GM21360 (cell line): ENCODE measurements at regions not wholly inside any gene's neighbourhood (a gene's known extent, or its start where the extent isn't known, plus 50 kb on each side); places are given as distances from the start of the nearest gene placed in this dataset.

Source experiments
- ATAC-seq: cut with Tn5 transposase; IDR thresholded peaks from one replicate; pipeline ENCODE4 v1.9.1; 2021; ENCODE audit warnings: mild to moderate bottlenecking, moderate library complexity; ENCODE audit not compliant: unreplicated experiment

GRCh38 chr5:106749826-106750225 lies 920.9 kb downstream of the EFNA5 start:
- no peak for ATAC-seq

- no peak for ATAC-seq
Observed at GRCh38 chr5:106739127-106739526, 931.6 kb downstream of the EFNA5 start.

GRCh38 chr5:106737111-106737510 lies 933.6 kb downstream of the EFNA5 start:
- no peak for ATAC-seq

- ATAC-seq: no peak
Observed at GRCh38 chr5:106732624-106733023, 938.1 kb downstream of the EFNA5 start.

- no peak for ATAC-seq
Observed at GRCh38 chr5:106730912-106731311, 939.8 kb downstream of the EFNA5 start.

GRCh38 chr5:106730506-106730905 lies 940.2 kb downstream of the EFNA5 start:
- ATAC-seq: no peak

- no peak for ATAC-seq
Observed at GRCh38 chr5:106728208-106728607, 942.5 kb downstream of the EFNA5 start.

GRCh38 chr5:106727071-106727470 lies 943.7 kb downstream of the EFNA5 start:
- ATAC-seq: no peak

GRCh38 chr5:106720367-106720766 lies 950.4 kb downstream of the EFNA5 start:
- no peak for ATAC-seq

- ATAC-seq: no peak
Observed at GRCh38 chr5:106699796-106700195, 970.9 kb downstream of the EFNA5 start.

GRCh38 chr5:106699198-106699597 lies 971.5 kb downstream of the EFNA5 start:
- no peak for ATAC-seq

GRCh38 chr5:106698169-106698568 lies 972.6 kb downstream of the EFNA5 start:
- no peak for ATAC-seq

GRCh38 chr5:106691701-106692100 lies 979.0 kb downstream of the EFNA5 start:
- ATAC-seq: no peak

- no peak for ATAC-seq
Observed at GRCh38 chr5:106690585-106690984, 980.2 kb downstream of the EFNA5 start.

- peak; percentile 81 for ATAC-seq
Observed at GRCh38 chr5:106680330-106680729, 990.4 kb downstream of the EFNA5 start.

- ATAC-seq: no peak
Observed at GRCh38 chr5:106677057-106677456, 993.7 kb downstream of the EFNA5 start.

- ATAC-seq: no peak
Observed at GRCh38 chr5:106675687-106676086, 995.0 kb downstream of the EFNA5 start.

GRCh38 chr5:106673941-106674340 lies 996.8 kb downstream of the EFNA5 start:
- ATAC-seq: no peak

GRCh38 chr5:106661866-106662265 lies 1008.9 kb downstream of the EFNA5 start:
- ATAC-seq: no peak

- no peak for ATAC-seq
Observed at GRCh38 chr5:106660681-106661080, 1010.1 kb downstream of the EFNA5 start.

GRCh38 chr5:106658150-106658549 lies 1012.6 kb downstream of the EFNA5 start:
- no peak for ATAC-seq

GRCh38 chr5:106656821-106657220 lies 1013.9 kb downstream of the EFNA5 start:
- ATAC-seq: no peak

GRCh38 chr5:106649031-106649430 lies 1021.7 kb downstream of the EFNA5 start:
- ATAC-seq: no peak

GRCh38 chr5:106648401-106648800 lies 1022.3 kb downstream of the EFNA5 start:
- no peak for ATAC-seq
